Activated CD8-positive, alpha-beta T cell treated with anti-CD3 and anti-CD28 coated beads, Interleukin-2, amount 10 ng/mL, durations not matched to agents 7 days and 5 days (primary cell): ENCODE measurements at regions not wholly inside any gene's neighbourhood (a gene's known extent, or its start where the extent isn't known, plus 50 kb on each side); places are given as distances from the start of the nearest gene placed in this dataset.

ENCODE experiments used
- ATAC-seq: fragments of 150-1000 bp; cut with Tn5 transposase; one replicate; pipeline ENCODE4 v1.10.0; 2021; ENCODE audit warnings: moderate library complexity
- CTCF ChIA-PET: fragments of 350-600 bp; sonication (Branson Sonifier 250); formaldehyde crosslinking; loops from one replicate; lab custom pipeline; 2021; ENCODE audit warnings: antibody characterized with exemption; lab: Charles Lee
- POLR2A ChIA-PET: fragments of 350-600 bp; sonication (Branson Sonifier 250); formaldehyde crosslinking; loops from one replicate; lab custom pipeline; 2021; ENCODE audit warnings: antibody characterized with exemption; lab: Charles Lee
- DNase-seq: peaks from one replicate; pipeline ENCODE4 v3.0.0-alpha.2; 2020
- H3K27ac Mint-ChIP-seq: one replicate; pipeline ENCODE4 v1.8.0; 2021; ENCODE audit warnings: mild to moderate bottlenecking, mixed read lengths
- H3K27me3 Mint-ChIP-seq: one replicate; pipeline ENCODE4 v1.8.0; 2021; ENCODE audit warnings: low read depth, mixed read lengths
- H3K36me3 Mint-ChIP-seq: one replicate; pipeline ENCODE4 v1.8.0; 2021; ENCODE audit warnings: low read depth, mixed read lengths
- H3K4me1 Mint-ChIP-seq: one replicate; pipeline ENCODE4 v1.8.0; 2021; ENCODE audit warnings: low read depth, mixed read lengths
- H3K4me3 Mint-ChIP-seq: one replicate; pipeline ENCODE4 v1.8.0; 2021; ENCODE audit warnings: mild to moderate bottlenecking, mixed read lengths
- H3K9me3 Mint-ChIP-seq: one replicate; pipeline ENCODE4 v1.8.0; 2022; ENCODE audit warnings: mixed read lengths; ENCODE audit not compliant: insufficient read depth

DNA sequence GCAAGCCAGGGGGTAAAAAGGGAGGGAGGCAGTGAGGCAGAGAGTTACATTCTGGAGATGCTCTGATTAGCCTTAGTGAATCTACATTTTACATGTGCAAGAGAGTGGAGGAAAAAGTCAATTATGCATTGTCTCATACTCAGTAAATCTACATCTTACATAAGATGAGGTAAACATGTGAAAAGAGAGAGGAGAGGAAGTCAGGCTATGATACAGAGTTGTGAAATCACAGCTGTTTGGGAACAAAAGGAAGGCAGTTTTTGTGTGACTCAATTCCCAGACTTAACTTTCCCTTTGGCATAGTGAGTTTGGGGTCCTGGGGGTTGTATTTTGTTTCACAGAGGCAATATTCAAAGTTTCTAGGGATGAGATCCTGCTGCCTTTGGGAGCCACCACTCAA is 67.8 kb downstream of the GP2 start:
- ChIA-PET CTCF (no interaction called here), POLR2A (no interaction called here)
- Mint-ChIP-seq H3K27ac (no peak overlapping the region), H3K27me3 (no peaks in the 10 kb centered on the region), H3K4me3 (no peak overlapping the region), H3K36me3 (no peaks in the 10 kb centered on the region), H3K4me1 (no peaks in the 10 kb centered on the region), H3K9me3 (peaks cover 3% of the 10 kb centered on the region)
- no peak for DNase-seq
- no peak for ATAC-seq

DNA sequence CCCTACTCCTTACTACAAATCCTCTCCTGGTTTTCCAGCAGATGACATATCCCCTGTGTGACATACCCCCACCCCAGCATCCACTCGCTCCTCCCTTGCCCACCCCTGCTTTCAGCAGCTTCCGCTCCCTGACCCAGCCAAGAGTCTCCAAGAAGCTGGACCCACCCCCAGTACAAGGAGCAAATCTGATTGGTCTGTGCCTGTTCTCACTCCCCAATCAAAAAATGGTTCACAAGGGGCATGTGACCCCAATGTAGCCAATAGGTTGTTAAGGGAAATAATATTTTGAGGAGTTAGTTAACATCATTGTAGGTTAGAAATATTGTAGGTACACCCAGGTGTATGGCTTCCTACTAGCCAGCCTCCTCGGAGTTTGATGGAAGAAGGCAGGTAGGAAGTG is 70.1 kb downstream of the GP2 start:
- ChIA-PET CTCF (no interaction called here), POLR2A (no interaction called here)
- Mint-ChIP-seq H3K27me3 (no peaks in the 10 kb centered on the region), H3K4me1 (no peaks in the 10 kb centered on the region), H3K27ac (no peak overlapping the region), H3K4me3 (no peak overlapping the region), H3K36me3 (no peaks in the 10 kb centered on the region), H3K9me3 (peaks cover 3% of the 10 kb centered on the region)
- ATAC-seq = no peak
- no peak for DNase-seq

GRCh38 chr16:20255002-20255401 is 72.3 kb downstream of the GP2 start:
- DNase-seq (no peak), ATAC-seq (no peak)
- ChIA-PET POLR2A (no interaction called here), CTCF (no interaction called here)
- Mint-ChIP-seq H3K4me1 (no peaks in the 10 kb centered on the region), H3K27me3 (no peaks in the 10 kb centered on the region), H3K4me3 (no peak overlapping the region), H3K36me3 (no peaks in the 10 kb centered on the region), H3K27ac (no peak overlapping the region), H3K9me3 (peaks cover 3% of the 10 kb centered on the region)

DNA sequence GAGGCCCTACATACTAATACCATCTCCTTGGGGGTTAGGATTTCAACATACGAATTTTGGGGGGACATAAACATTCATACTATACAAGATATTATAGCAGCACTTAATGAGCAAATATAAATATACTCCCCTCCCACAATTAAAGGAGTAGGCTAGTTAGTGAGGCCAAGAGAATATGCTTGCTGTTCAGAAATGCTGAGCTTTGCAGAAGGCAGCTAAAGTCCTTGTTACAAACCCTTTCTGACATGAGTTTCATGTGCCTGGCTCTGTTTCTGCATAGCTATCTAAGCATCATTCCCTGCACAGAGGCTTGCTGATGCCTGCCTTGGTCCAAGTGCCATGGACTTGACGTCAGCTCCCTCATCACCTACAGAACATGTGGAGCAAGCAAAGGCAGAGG is 73.5 kb downstream of the GP2 start:
- ATAC-seq (no peak), DNase-seq (no peak)
- no peaks in the 10 kb centered on the region for H3K36me3 Mint-ChIP-seq
- H3K9me3 Mint-ChIP-seq = no peaks in the 10 kb centered on the region
- no peaks in the 10 kb centered on the region for H3K4me1 Mint-ChIP-seq
- ChIA-PET POLR2A (no interaction called here), CTCF (no interaction called here)
- no peak overlapping the region for H3K4me3 Mint-ChIP-seq
- no peaks in the 10 kb centered on the region for H3K27me3 Mint-ChIP-seq
- H3K27ac Mint-ChIP-seq = no peak overlapping the region

DNA sequence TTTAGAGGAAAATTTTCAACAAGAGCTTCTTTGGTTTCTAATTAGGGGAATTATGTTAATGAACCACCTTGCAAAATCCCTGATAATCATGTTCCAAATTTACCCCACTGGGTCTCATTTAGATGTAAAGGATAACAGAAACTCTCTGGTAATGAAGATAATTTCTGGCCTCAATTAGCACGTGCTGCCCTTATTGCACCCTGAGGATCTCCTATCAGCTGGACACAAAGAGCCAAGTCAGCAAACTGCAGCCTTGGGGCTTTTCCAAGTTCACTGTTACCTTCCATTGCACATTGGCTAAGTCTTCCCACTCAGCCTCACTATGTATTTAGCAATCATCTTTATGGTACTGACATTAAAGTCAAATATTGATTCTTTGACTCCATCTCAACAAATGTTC is 78.1 kb downstream of the GP2 start:
- DNase-seq (no peak), ATAC-seq (no peak)
- no peak overlapping the region for H3K4me3 Mint-ChIP-seq
- H3K4me1 Mint-ChIP-seq = no peaks in the 10 kb centered on the region
- no peaks in the 10 kb centered on the region for H3K36me3 Mint-ChIP-seq
- H3K9me3 Mint-ChIP-seq = no peaks in the 10 kb centered on the region
- no peak overlapping the region for H3K27ac Mint-ChIP-seq
- H3K27me3 Mint-ChIP-seq = no peaks in the 10 kb centered on the region
- ChIA-PET POLR2A (no interaction called here), CTCF (interaction anchor here (1.0 kb wide), 1 partner anchor 342 kb away, joined by 3 read pairs; no protein-coding TSS in a partner anchor)

- DNase-seq = no peak
- ATAC-seq = no peak
- H3K4me3 Mint-ChIP-seq = no peak overlapping the region
- no peaks in the 10 kb centered on the region for H3K4me1 Mint-ChIP-seq
- ChIA-PET CTCF (no interaction called here), POLR2A (no interaction called here)
- no peak overlapping the region for H3K27ac Mint-ChIP-seq
- H3K9me3 Mint-ChIP-seq = no peaks in the 10 kb centered on the region
- no peaks in the 10 kb centered on the region for H3K27me3 Mint-ChIP-seq
- H3K36me3 Mint-ChIP-seq = no peaks in the 10 kb centered on the region
Measured at GRCh38 chr16:20247076-20247475, 80.2 kb downstream of the GP2 start.

DNA sequence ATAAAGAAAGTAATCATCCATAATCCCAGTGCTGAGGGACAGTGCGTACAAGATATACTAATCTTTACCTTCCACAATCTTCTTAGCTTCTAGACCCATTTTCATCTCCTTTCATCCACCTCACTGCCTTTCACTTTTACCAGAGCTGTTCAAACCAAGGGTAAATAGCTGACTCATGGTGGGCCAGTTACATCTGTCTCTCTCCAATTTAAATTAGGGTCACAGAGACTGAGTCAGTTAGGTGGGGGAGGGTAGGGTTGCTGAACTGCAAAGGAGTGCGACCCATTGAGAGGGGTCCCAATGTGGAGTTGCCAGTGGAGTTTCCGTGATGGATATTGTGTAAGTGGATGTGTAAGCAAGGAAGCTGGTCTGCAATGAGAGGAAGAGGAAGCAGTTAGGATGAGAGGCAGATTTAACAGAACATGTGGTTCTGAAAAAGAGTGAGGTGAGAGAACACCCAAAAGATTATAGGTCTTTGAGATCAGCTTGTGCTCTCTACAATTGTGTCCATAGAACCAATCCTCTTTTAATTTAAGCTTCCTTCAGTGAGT is 83.5 kb downstream of the GP2 start:
- Mint-ChIP-seq H3K27me3 (no peaks in the 10 kb centered on the region), H3K36me3 (no peaks in the 10 kb centered on the region), H3K4me1 (no peaks in the 10 kb centered on the region), H3K9me3 (no peaks in the 10 kb centered on the region), H3K4me3 (no peak overlapping the region), H3K27ac (no peak overlapping the region)
- ChIA-PET CTCF (no interaction called here), POLR2A (no interaction called here)
- ATAC-seq = no peak
- DNase-seq = no peak

GRCh38 chr16:20242568-20243255 is 84.6 kb downstream of the GP2 start:
- ChIA-PET POLR2A (interaction anchor here (0.6 kb wide), 2 partner anchors 61 to 735 kb away, joined by 3 read pairs; no protein-coding TSS in a partner anchor), CTCF (no interaction called here)
- H3K4me1 Mint-ChIP-seq = no peaks in the 10 kb centered on the region
- H3K27ac Mint-ChIP-seq = no peak overlapping the region
- no peaks in the 10 kb centered on the region for H3K36me3 Mint-ChIP-seq
- no peak overlapping the region for H3K4me3 Mint-ChIP-seq
- H3K9me3 Mint-ChIP-seq = no peaks in the 10 kb centered on the region
- DNase-seq (no peak), ATAC-seq (no peak)
- no peaks in the 10 kb centered on the region for H3K27me3 Mint-ChIP-seq

DNA sequence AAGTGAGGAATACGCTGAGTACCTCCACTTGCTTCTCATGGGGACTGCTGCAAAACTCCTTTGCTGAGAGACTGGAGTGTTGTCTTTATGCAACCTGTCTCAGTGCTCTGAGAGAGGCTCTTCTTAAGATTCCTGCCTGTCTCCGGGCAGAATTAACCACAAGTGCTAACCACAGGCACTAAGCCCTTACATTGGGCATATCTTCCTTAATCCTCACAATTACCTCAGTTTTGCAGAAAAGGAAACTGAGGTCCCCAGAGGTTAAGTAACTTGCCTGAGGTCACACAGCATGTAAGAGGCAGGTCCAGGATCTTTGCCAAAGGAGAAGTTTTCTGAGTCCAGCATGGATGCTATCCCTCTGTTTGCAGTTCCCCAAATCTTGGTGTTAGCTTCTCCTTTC is 86.0 kb downstream of the GP2 start:
- POLR2A ChIA-PET = no interaction called here
- no peak overlapping the region for H3K27ac Mint-ChIP-seq
- no peaks in the 10 kb centered on the region for H3K9me3 Mint-ChIP-seq
- ATAC-seq = no peak
- no peak for DNase-seq
- H3K4me1 Mint-ChIP-seq = no peaks in the 10 kb centered on the region
- no peaks in the 10 kb centered on the region for H3K27me3 Mint-ChIP-seq
- CTCF ChIA-PET = no interaction called here
- H3K36me3 Mint-ChIP-seq = no peaks in the 10 kb centered on the region
- H3K4me3 Mint-ChIP-seq = no peak overlapping the region

DNA sequence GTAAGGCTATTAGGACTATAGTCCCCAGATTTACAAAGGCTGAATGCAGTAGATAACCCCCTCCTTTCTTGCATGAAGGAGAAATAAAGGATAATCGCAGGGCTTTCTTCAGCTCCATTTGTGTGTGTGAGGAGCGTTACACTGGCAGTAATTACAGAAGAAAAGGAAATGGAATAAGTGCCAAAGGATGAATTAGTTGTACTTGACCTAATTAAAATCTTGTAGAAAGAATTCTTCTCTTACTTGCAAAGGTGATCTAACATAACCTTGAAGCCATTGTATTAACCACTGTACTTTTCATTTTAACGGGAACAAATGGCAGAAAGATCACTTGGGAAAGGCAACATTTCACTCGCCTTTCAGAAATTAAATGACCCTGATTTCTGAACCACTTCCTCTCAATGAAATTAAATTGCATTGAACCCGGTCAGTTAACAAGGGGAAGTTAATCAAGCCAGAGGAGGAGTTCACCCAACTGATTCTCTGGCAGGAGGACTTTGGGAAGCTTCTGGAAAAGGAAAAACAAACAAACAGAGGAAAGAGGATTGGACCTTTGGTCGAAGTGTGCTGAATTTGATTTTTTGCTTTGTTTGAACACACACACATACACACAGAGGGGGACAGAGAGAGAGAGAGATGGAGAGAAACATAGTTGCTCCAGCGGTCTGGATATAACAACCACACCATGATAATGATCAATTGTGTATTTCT is 90.6 kb downstream of the GP2 start:
- Mint-ChIP-seq H3K4me3 (no peak overlapping the region), H3K27ac (no peak overlapping the region)
- CTCF ChIA-PET = no interaction called here

DNA sequence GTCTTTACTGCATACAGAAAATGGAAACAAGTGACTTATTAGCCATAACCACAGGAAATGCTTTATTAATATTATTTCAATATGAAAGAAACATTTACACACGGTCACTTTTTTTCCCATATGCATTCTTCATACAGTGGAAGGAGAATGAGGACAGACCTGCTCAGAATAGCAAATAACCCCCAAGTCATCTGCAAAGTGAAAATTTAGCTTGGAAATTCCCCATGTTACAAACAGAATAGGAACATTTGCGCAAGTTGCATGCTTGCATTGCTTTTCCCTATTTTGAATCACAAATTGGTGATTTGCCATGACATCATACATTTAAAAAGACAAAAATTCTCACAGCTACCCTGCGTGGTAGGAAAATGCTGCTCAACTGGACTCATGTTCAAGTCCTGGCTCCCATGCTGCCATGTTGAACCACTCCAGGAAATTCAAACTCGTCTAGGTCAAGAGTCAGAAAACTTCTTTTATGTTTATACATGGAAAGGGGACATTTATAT is 102.0 kb downstream of the GP2 start:
- H3K27me3 Mint-ChIP-seq = no peaks in the 10 kb centered on the region
- no peaks in the 10 kb centered on the region for H3K36me3 Mint-ChIP-seq
- ATAC-seq = no peak
- no peak for DNase-seq
- ChIA-PET POLR2A (no interaction called here), CTCF (no interaction called here)
- H3K9me3 Mint-ChIP-seq = no peaks in the 10 kb centered on the region
- H3K4me3 Mint-ChIP-seq = no peak overlapping the region
- no peak overlapping the region for H3K27ac Mint-ChIP-seq
- H3K4me1 Mint-ChIP-seq = no peaks in the 10 kb centered on the region

More for the DNA sequence above, 90.6 kb downstream of the GP2 start:
- ATAC-seq = no peak
- Mint-ChIP-seq H3K9me3 (no peaks in the 10 kb centered on the region), H3K4me1 (no peaks in the 10 kb centered on the region), H3K27me3 (no peaks in the 10 kb centered on the region), H3K36me3 (no peaks in the 10 kb centered on the region)
- no peak for DNase-seq
- POLR2A ChIA-PET = no interaction called here

GRCh38 chr16:20221208-20221607 is 106.1 kb downstream of the GP2 start:
- Mint-ChIP-seq H3K4me3 (no peak overlapping the region), H3K36me3 (no peaks in the 10 kb centered on the region), H3K4me1 (no peaks in the 10 kb centered on the region), H3K27me3 (no peaks in the 10 kb centered on the region), H3K27ac (no peak overlapping the region), H3K9me3 (no peaks in the 10 kb centered on the region)
- DNase-seq = no peak
- ChIA-PET CTCF (no interaction called here), POLR2A (no interaction called here)
- no peak for ATAC-seq
